A549 (cell line): ENCODE measurements at regions not wholly inside any gene's neighbourhood (a gene's known extent, or its start where the extent isn't known, plus 50 kb on each side); places are given as distances from the start of the nearest gene placed in this dataset.

ENCODE experiments used
- ATAC-seq, 2 experiments: fragments of 200-7000 bp in 1 of 2; fragments of >200 bp in 1 of 2; cut with Nextera tagmentation in 1 of 2; cut with Tn5 transposase in 1 of 2; 3 replicates each; pipeline versions ENCODE4 v1.8.0 to v1.9.1; 2018 to 2020; ENCODE audit warnings: mild to moderate bottlenecking in 1 of 2, moderate library complexity in 1 of 2
- CTCF ChIA-PET: fragments of 300-600 bp; sonication (Branson Sonifier 250); formaldehyde crosslinking; extraction: SDS; loops from one replicate; lab custom pipeline; 2021; ENCODE audit warnings: antibody characterized with exemption, inconsistent platforms; lab: Yijun Ruan, JAX
- POLR2A ChIA-PET: fragments of 350-600 bp; formaldehyde crosslinking; extraction: SDS; loops from one replicate; lab custom pipeline; 2021; ENCODE audit warnings: antibody characterized with exemption, inconsistent platforms; lab: Yijun Ruan, JAX
- DNase-seq, 2 experiments: peaks; one replicate each; pipeline versions ENCODE4 v3.0.0 to v3.0.0-alpha.2; 2011 to 2016; ENCODE audit warnings: low read depth in 1 of 2, low spot score in 1 of 2
- FAIRE-seq: peaks from 2 replicates; lab custom pipeline; 2011; peaks lifted over from hg19 to GRCh38; lab: Jason Lieb, UNC
- H3K27ac ChIP-seq, 2 experiments: fragments of >200 bp; sonication (Bioruptor Twin); formaldehyde crosslinking; 3 replicates each; pipeline ENCODE4 v1.5.1; 2016 to 2017
- H3K4me1 ChIP-seq: fragments of >200 bp; sonication (Bioruptor Twin); formaldehyde crosslinking; 3 replicates; pipeline ENCODE4 v1.6.1; 2016
- H3K4me2 ChIP-seq: fragments of >200 bp; sonication (Bioruptor Twin); formaldehyde crosslinking; 3 replicates; pipeline ENCODE4 v1.6.1; 2016
- H3K4me3 ChIP-seq: fragments of >200 bp; sonication (Bioruptor Twin); formaldehyde crosslinking; 3 replicates; pipeline ENCODE4 v1.5.1; 2016
- H3K9me3 ChIP-seq: fragments of >200 bp; sonication (Bioruptor Twin); formaldehyde crosslinking; 3 replicates; pipeline ENCODE4 v1.6.1; 2016
- BHLHE40 ChIP-seq: IDR thresholded peaks from 2 replicates; pipeline ENCODE4 v1.6.1; 2012; ENCODE audit warnings: low read depth, low read length, inconsistent platforms
- CEBPB ChIP-seq, 2 experiments: fragments of >200 bp in 1 of 2; sonication (Bioruptor Twin) in 1 of 2; formaldehyde crosslinking in 1 of 2; IDR thresholded peaks; 2 replicates each; pipeline ENCODE4 v1.6.1; 2012 to 2016
- CHD4 ChIP-seq: fragments of 200-600 bp; sonication (generic); IDR thresholded peaks from 2 replicates; pipeline ENCODE4 v1.6.1; 2016; ENCODE audit warnings: antibody characterized with exemption, mild to moderate bottlenecking, borderline replicate concordance
- CTCF ChIP-seq: fragments of >200 bp; sonication (Bioruptor Twin); formaldehyde crosslinking; IDR thresholded peaks from 3 replicates; pipeline ENCODE4 v1.5.1; 2016
- EHF ChIP-seq: fragments of 250-450 bp; sonication (Bioruptor Pico); IDR thresholded peaks from 2 replicates; pipeline ENCODE4 v1.5.0; 2020; ENCODE audit warnings: mild to moderate bottlenecking
- EHMT2 ChIP-seq: fragments of 200-600 bp; sonication (generic); IDR thresholded peaks from 2 replicates; pipeline ENCODE4 v1.6.1; 2016; ENCODE audit warnings: antibody characterized with exemption, low read depth, mild to moderate bottlenecking, moderate library complexity
- ELK1 ChIP-seq: fragments of 150-350 bp; IDR thresholded peaks from 2 replicates; pipeline ENCODE4 v1.6.1; 2014; ENCODE audit warnings: low read depth, mild to moderate bottlenecking, low read length
- EP300 ChIP-seq, 2 experiments: fragments of >200 bp; sonication (Bioruptor Twin); formaldehyde crosslinking; IDR thresholded peaks; 2 replicates in 1 of 2; 3 replicates in 1 of 2; pipeline ENCODE4 v1.6.1; 2016 to 2017
- ESRRA ChIP-seq: fragments of 150-350 bp; IDR thresholded peaks from 2 replicates; pipeline ENCODE4 v1.6.1; 2014; ENCODE audit warnings: mild to moderate bottlenecking, low read length, borderline replicate concordance
- FOXS1 ChIP-seq: fragments of 250-450 bp; sonication (Bioruptor Pico); IDR thresholded peaks from 2 replicates; pipeline ENCODE4 v1.5.0; 2020; ENCODE audit warnings: mild to moderate bottlenecking, moderate library complexity
- GATA3 ChIP-seq: IDR thresholded peaks from 2 replicates; pipeline ENCODE4 v1.6.1; 2012; ENCODE audit warnings: borderline replicate concordance
- HOXA7 ChIP-seq: fragments of 250-450 bp; sonication (Bioruptor Pico); IDR thresholded peaks from 2 replicates; pipeline ENCODE4 v1.5.0; 2020; ENCODE audit warnings: mild to moderate bottlenecking, moderate library complexity
- HOXB5 ChIP-seq: fragments of 250-450 bp; sonication (Bioruptor Pico); IDR thresholded peaks from 2 replicates; pipeline ENCODE4 v1.5.0; 2020; ENCODE audit warnings: mild to moderate bottlenecking, moderate library complexity
- JUNB ChIP-seq: fragments of >200 bp; sonication (Bioruptor Twin); formaldehyde crosslinking; IDR thresholded peaks from 2 replicates; pipeline ENCODE4 v1.6.1; 2016
- KDM1A ChIP-seq: fragments of 200-600 bp; sonication (generic); IDR thresholded peaks from 2 replicates; pipeline ENCODE4 v1.6.1; 2016; ENCODE audit warnings: low read depth, mild to moderate bottlenecking
- KDM5A ChIP-seq: fragments of 200-600 bp; sonication (generic); IDR thresholded peaks from 2 replicates; pipeline ENCODE4 v1.6.1; 2016; ENCODE audit warnings: antibody characterized with exemption, mild to moderate bottlenecking
- MAFK ChIP-seq: fragments of 450-650 bp; IDR thresholded peaks from 2 replicates; pipeline ENCODE4 v1.6.1; 2014; ENCODE audit not compliant: partially characterized antibody
- MAX ChIP-seq: IDR thresholded peaks from 2 replicates; pipeline ENCODE4 v1.6.1; 2012
- MYC ChIP-seq: IDR thresholded peaks from 2 replicates; pipeline ENCODE4 v1.6.1; 2012; ENCODE audit warnings: mild to moderate bottlenecking, inconsistent platforms, low read length, improper control_type of control experiment, borderline replicate concordance
- PHF8 ChIP-seq: fragments of 200-600 bp; sonication (generic); IDR thresholded peaks from 2 replicates; pipeline ENCODE4 v1.6.1; 2016; ENCODE audit warnings: low read depth, mild to moderate bottlenecking, antibody characterized with exemption, moderate library complexity, borderline replicate concordance
- POLR2A ChIP-seq: IDR thresholded peaks from 2 replicates; pipeline ENCODE4 v1.6.1; 2012; ENCODE audit warnings: mild to moderate bottlenecking, low read length
- USF2 ChIP-seq: fragments of 450-650 bp; IDR thresholded peaks from 2 replicates; pipeline ENCODE4 v1.6.1; 2014; ENCODE audit warnings: antibody characterized with exemption
- ZC3H11A ChIP-seq: fragments of 450-650 bp; IDR thresholded peaks from 2 replicates; pipeline ENCODE4 v1.6.1; 2014; ENCODE audit warnings: antibody characterized with exemption, mild to moderate bottlenecking
- ZFP36 ChIP-seq: fragments of 450-650 bp; IDR thresholded peaks from 2 replicates; pipeline ENCODE4 v1.6.1; 2014; ENCODE audit warnings: borderline replicate concordance; ENCODE audit not compliant: partially characterized antibody
- WGBS: methylation state at CpG from one replicate; pipeline ENCODE4 v1.1.6; 2017; ENCODE audit errors: missing lambda C conversion rate; 5-methylcytosine and 5-hydroxymethylcytosine counted together

- Histone ChIP-seq H3K9me3 (no peaks in the 10 kb centered on the region), H3K4me2 (no peak overlapping the region), H3K4me1 (no peaks in the 10 kb centered on the region), H3K4me3 (no peak overlapping the region), H3K27ac (no peak overlapping the region)
- ChIA-PET CTCF (no interaction called here), POLR2A (no interaction called here)
- FAIRE-seq (no peak), DNase-seq (no peak), ATAC-seq (no peak)
- 85% methylated on average over 2 of the region's 2 CpGs for WGBS
- TF ChIP-seq POLR2A: no peak
- peak; percentile 82 for TF ChIP-seq MAFK
- no peak for TF ChIP-seq ESRRA
Measured at GRCh38 chrY:19484997-19485396, 259.5 kb downstream of the KDM5D start.

GRCh38 chrY:19479141-19479540 lies 265.4 kb downstream of the KDM5D start:
- H3K27ac ChIP-seq: no peak overlapping the region
- DNase-seq: no peak
- H3K4me1 ChIP-seq: no peaks in the 10 kb centered on the region
- ChIA-PET CTCF (no interaction called here), POLR2A (no interaction called here)
- ATAC-seq: no peak
- H3K4me2 ChIP-seq: no peak overlapping the region
- no peaks in the 10 kb centered on the region for H3K9me3 ChIP-seq
- no peak for TF ChIP-seq FOXS1 (CRISPR knock-in tag)
- no peak overlapping the region for H3K4me3 ChIP-seq
- no peak for FAIRE-seq

- Histone ChIP-seq H3K9me3 (no peaks in the 10 kb centered on the region), H3K4me2 (no peak overlapping the region), H3K27ac (no peak overlapping the region), H3K4me3 (no peak overlapping the region), H3K4me1 (no peaks in the 10 kb centered on the region)
- WGBS: 0% methylated on average over 1 of the region's 1 CpG
- no peak for ATAC-seq
- no peak for DNase-seq
- TF ChIP-seq JUNB: no peak
- TF ChIP-seq ZC3H11A: no peak
- TF ChIP-seq KDM5A: no peak
- TF ChIP-seq KDM1A: no peak
- TF ChIP-seq BHLHE40: no peak
- TF ChIP-seq HOXB5: no peak
- TF ChIP-seq PHF8: no peak
- no peak for TF ChIP-seq ELK1
- TF ChIP-seq CTCF: no peak
- no peak for TF ChIP-seq ZFP36
- TF ChIP-seq MYC: no peak
- TF ChIP-seq ESRRA: no peak
- TF ChIP-seq CHD4: no peak
- TF ChIP-seq GATA3: no peak
- no peak for TF ChIP-seq EHMT2
- TF ChIP-seq HOXA7 (CRISPR knock-in tag): no peak
- no peak for TF ChIP-seq EHF
- no peak for TF ChIP-seq MAX
- CTCF ChIA-PET: no interaction called here
- FAIRE-seq: no peak
- POLR2A ChIA-PET: no interaction called here
Measured at GRCh38 chrY:19477959-19478358, 266.6 kb downstream of the KDM5D start.

- no peak overlapping the region for H3K27ac ChIP-seq
- no peaks in the 10 kb centered on the region for H3K9me3 ChIP-seq
- TF ChIP-seq CHD4: no peak
- TF ChIP-seq EP300 (IDR thresholded peaks at IDR 0.05): no peak
- no peak for TF ChIP-seq USF2
- no peak for TF ChIP-seq BHLHE40
- no peak for TF ChIP-seq MAFK
- TF ChIP-seq CEBPB (IDR thresholded peaks at IDR 0.05): no peak
- no peak overlapping the region for H3K4me3 ChIP-seq
- no peak overlapping the region for H3K4me2 ChIP-seq
- FAIRE-seq (no peak), DNase-seq (no peak), ATAC-seq (no peak)
- no peaks in the 10 kb centered on the region for H3K4me1 ChIP-seq
- CTCF ChIA-PET: no interaction called here
- POLR2A ChIA-PET: no interaction called here
Measured at GRCh38 chrY:19465809-19466208, 278.7 kb downstream of the KDM5D start.
